BLaER1 (cell line): ENCODE measurements at regions not wholly inside any gene's neighbourhood (a gene's known extent, or its start where the extent isn't known, plus 50 kb on each side); places are given as distances from the start of the nearest gene placed in this dataset.

ENCODE experiments used
- H3K27ac ChIP-seq: shearing (Covaris generic); formaldehyde crosslinking; 2 replicates; pipeline ENCODE4 v1.8.1; 2022
- H3K27me3 ChIP-seq: shearing (Covaris generic); formaldehyde crosslinking; 2 replicates; pipeline ENCODE4 v1.8.1; 2022
- H3K36me3 ChIP-seq: shearing (Covaris generic); formaldehyde crosslinking; 2 replicates; pipeline ENCODE4 v1.8.1; 2022
- H3K4me1 ChIP-seq: shearing (Covaris generic); formaldehyde crosslinking; 2 replicates; pipeline ENCODE4 v1.8.1; 2022
- H3K4me2 ChIP-seq: shearing (Covaris generic); formaldehyde crosslinking; 2 replicates; pipeline ENCODE4 v1.8.1; 2022
- H3K4me3 ChIP-seq: shearing (Covaris generic); formaldehyde crosslinking; 2 replicates; pipeline ENCODE4 v1.8.1; 2022
- H3K9ac ChIP-seq: shearing (Covaris generic); formaldehyde crosslinking; 2 replicates; pipeline ENCODE4 v1.8.1; 2022
- H3K9me3 ChIP-seq: shearing (Covaris generic); formaldehyde crosslinking; 2 replicates; pipeline ENCODE4 v1.8.1; 2022
- H4K20me1 ChIP-seq: shearing (Covaris generic); formaldehyde crosslinking; 2 replicates; pipeline ENCODE4 v1.8.1; 2022
- Cebpa-rat ChIP-seq: shearing (Covaris generic); IDR thresholded peaks from 2 replicates; pipeline ENCODE4 v1.8.1; 2022

- Histone ChIP-seq H3K9ac (no peak overlapping the region), H3K4me2 (no peak overlapping the region), H3K27me3 (no peaks in the 10 kb centered on the region), H3K4me1 (no peaks in the 10 kb centered on the region), H3K9me3 (peaks cover 5% of the 10 kb centered on the region; the same call in 1 of the 2 replicates), H3K36me3 (no peaks in the 10 kb centered on the region), H4K20me1 (no peaks in the 10 kb centered on the region), H3K4me3 (no peak overlapping the region), H3K27ac (no peak overlapping the region)
- TF ChIP-seq Cebpa-rat: no peak
These were observed 473.4 kb downstream of the SLITRK5 start for GRCh38 chr13:88144580-88144979.

DNA sequence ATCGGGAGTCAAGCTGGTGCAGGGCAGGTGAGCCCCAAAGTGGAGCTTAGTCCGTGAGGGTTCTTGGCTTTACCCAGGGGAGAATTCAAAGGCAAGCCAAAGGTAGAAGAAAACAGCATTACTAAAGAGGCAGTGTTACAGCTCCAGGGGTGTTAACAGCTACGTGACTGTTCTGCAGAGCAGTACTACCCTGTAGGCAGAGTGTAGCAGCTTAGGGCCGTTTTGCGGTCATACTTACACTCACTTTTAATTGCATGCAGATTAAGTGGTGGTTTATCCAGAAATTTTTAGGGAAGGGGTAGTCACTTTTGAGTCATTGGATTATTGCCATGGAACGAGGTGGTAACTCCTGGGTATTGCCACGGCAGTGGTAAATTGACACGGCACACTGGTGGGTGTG is 482.2 kb downstream of the SLITRK5 start:
- no peak overlapping the region for H3K27ac ChIP-seq
- no peak overlapping the region for H3K4me2 ChIP-seq
- H3K36me3 ChIP-seq: no peaks in the 10 kb centered on the region
- no peaks in the 10 kb centered on the region for H3K27me3 ChIP-seq
- no peak for TF ChIP-seq Cebpa-rat
- H4K20me1 ChIP-seq: no peaks in the 10 kb centered on the region
- no peak overlapping the region for H3K9ac ChIP-seq
- H3K4me1 ChIP-seq: no peaks in the 10 kb centered on the region
- H3K9me3 ChIP-seq: peaks cover under 1% of the 10 kb centered on the region; the same call in 1 of the 2 replicates
- H3K4me3 ChIP-seq: no peak overlapping the region

DNA sequence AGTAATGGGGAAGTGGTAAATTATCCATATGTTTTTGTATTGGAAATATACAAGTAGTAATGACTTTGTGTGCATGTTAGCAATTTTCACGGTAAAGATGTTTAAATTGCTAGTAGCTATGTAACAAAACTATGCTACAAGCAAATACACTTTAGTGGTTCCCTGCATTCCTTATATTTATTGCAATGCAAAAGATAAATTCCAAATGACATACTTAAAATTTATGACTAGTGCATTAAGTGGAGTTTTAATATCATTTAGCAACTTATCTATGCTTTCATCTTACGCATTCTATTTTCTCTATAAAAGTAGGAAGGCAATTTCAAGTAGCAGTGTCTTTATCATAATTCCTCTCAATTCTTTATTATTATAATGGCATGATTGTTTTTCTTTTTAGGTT is 482.8 kb downstream of the SLITRK5 start:
- no peaks in the 10 kb centered on the region for H3K27me3 ChIP-seq
- TF ChIP-seq Cebpa-rat: no peak
- H3K9ac ChIP-seq: no peak overlapping the region
- no peaks in the 10 kb centered on the region for H3K4me1 ChIP-seq
- no peaks in the 10 kb centered on the region for H3K36me3 ChIP-seq
- H3K9me3 ChIP-seq: no peaks in the 10 kb centered on the region
- no peak overlapping the region for H3K27ac ChIP-seq
- H3K4me3 ChIP-seq: no peak overlapping the region
- H3K4me2 ChIP-seq: no peak overlapping the region
- no peaks in the 10 kb centered on the region for H4K20me1 ChIP-seq

DNA sequence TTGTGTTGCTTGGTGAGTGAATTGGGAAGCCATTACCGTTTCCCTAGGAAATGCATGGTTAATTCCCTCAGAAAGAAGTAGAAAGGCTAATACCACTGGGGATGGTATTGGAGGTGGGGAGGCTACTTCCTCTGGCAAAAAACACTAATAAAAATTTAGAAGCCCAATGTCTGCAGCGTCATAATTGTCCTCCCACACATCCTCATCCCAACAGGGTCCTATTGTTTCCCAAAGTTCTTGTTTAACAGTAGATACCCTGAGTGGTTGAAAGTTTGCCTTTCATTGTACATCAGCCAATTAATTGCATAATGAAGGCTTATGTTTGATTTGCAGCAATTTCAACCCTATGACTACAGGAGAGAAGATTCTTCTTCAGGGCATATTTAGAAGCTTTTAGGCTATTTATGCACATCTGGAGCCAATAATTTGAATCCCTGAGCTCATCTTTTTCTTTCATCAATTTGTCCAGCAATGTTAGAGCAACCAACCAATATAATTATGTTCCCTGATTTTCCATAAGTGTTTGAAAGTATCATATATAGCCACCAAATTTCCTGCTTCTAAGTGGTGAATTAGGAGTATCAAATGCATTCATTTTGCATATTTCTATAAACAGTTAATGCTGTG is 491.0 kb downstream of the SLITRK5 start:
- no peak overlapping the region for H3K4me3 ChIP-seq
- no peaks in the 10 kb centered on the region for H3K36me3 ChIP-seq
- no peak for TF ChIP-seq Cebpa-rat
- H3K27ac ChIP-seq: no peak overlapping the region
- no peaks in the 10 kb centered on the region for H3K4me1 ChIP-seq
- no peak overlapping the region for H3K4me2 ChIP-seq
- H4K20me1 ChIP-seq: no peaks in the 10 kb centered on the region
- no peaks in the 10 kb centered on the region for H3K9me3 ChIP-seq
- no peak overlapping the region for H3K9ac ChIP-seq
- H3K27me3 ChIP-seq: no peaks in the 10 kb centered on the region

GRCh38 chr13:88176231-88176630 is 505.1 kb downstream of the SLITRK5 start:
- Histone ChIP-seq H4K20me1 (no peaks in the 10 kb centered on the region), H3K4me3 (no peak overlapping the region), H3K4me1 (no peaks in the 10 kb centered on the region), H3K27ac (no peak overlapping the region), H3K27me3 (no peaks in the 10 kb centered on the region), H3K9me3 (peaks cover 6% of the 10 kb centered on the region; the same call in 1 of the 2 replicates), H3K9ac (no peak overlapping the region), H3K4me2 (no peak overlapping the region), H3K36me3 (no peaks in the 10 kb centered on the region)
- TF ChIP-seq Cebpa-rat: no peak

DNA sequence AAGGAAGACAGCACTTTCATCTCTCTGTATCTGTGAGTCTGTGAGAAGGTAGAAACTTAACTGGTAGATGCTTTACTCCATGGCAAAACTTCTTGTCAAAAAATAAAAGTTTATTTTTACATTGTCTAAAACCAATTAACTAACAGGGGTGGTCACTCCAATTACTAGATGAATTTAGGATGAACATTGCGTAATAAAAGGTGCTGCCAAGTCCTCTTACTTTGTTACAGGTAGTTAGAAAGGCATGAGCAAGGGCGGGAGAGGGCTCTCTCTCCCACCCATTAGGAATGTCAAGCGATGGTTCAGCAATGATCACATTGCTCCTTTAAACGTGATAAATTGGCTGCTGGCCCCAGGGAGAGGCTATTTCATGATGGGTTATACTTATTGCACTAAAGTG is 512.3 kb downstream of the SLITRK5 start:
- Histone ChIP-seq H3K27me3 (no peaks in the 10 kb centered on the region), H3K9ac (no peak overlapping the region), H3K4me1 (no peaks in the 10 kb centered on the region), H3K4me3 (no peak overlapping the region), H3K9me3 (no peaks in the 10 kb centered on the region), H4K20me1 (no peaks in the 10 kb centered on the region), H3K27ac (no peak overlapping the region), H3K4me2 (no peak overlapping the region), H3K36me3 (no peaks in the 10 kb centered on the region)
- peak; percentile 58; the same call in 1 of the 2 replicates for TF ChIP-seq Cebpa-rat

DNA sequence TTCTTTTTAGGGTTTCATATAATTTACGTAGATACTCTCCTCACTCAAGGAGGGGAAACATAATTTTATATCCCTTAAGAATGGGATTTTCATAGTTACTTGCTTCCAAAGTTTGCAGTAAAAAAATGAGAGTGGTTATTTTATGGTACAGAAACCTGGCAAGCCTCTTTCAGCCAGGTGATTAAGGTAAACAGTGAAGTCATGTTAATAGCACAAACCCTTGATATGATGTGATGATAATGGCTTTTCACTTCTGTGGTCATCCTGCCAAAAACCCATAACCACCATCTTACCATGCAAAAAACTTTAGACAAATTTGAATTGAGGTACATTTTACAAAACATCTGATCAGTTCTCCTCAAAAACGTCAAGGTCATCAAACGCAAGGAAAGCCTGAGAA is 517.8 kb downstream of the SLITRK5 start:
- Histone ChIP-seq H3K9ac (no peak overlapping the region), H3K4me2 (no peak overlapping the region), H3K36me3 (no peaks in the 10 kb centered on the region), H3K27ac (no peak overlapping the region), H4K20me1 (no peaks in the 10 kb centered on the region), H3K4me3 (no peak overlapping the region), H3K9me3 (no peaks in the 10 kb centered on the region), H3K27me3 (no peaks in the 10 kb centered on the region), H3K4me1 (no peaks in the 10 kb centered on the region)
- TF ChIP-seq Cebpa-rat: no peak

DNA sequence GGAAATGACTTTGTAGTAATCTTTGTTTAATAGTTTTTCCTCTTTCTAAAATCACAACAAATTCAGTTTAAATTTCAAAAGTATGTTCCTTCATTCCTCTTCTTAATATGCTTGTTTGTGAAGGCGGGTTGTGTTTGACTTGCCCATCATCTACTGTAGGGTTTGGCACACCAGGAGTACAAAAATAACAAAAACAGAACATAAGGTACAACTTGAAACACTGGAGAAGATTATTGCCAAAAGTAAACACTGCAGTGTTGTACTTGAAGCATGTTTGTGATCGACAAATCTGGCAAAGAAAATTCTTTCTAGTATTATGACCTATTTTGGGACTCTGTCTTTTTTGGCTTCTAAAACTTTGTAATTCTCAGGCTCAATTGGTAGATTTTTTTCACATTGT is 518.6 kb downstream of the SLITRK5 start:
- no peak overlapping the region for H3K4me3 ChIP-seq
- no peak overlapping the region for H3K9ac ChIP-seq
- no peak overlapping the region for H3K4me2 ChIP-seq
- TF ChIP-seq Cebpa-rat: no peak
- no peaks in the 10 kb centered on the region for H3K36me3 ChIP-seq
- H3K9me3 ChIP-seq: no peaks in the 10 kb centered on the region
- H3K4me1 ChIP-seq: no peaks in the 10 kb centered on the region
- H4K20me1 ChIP-seq: no peaks in the 10 kb centered on the region
- H3K27ac ChIP-seq: no peak overlapping the region
- no peaks in the 10 kb centered on the region for H3K27me3 ChIP-seq

DNA sequence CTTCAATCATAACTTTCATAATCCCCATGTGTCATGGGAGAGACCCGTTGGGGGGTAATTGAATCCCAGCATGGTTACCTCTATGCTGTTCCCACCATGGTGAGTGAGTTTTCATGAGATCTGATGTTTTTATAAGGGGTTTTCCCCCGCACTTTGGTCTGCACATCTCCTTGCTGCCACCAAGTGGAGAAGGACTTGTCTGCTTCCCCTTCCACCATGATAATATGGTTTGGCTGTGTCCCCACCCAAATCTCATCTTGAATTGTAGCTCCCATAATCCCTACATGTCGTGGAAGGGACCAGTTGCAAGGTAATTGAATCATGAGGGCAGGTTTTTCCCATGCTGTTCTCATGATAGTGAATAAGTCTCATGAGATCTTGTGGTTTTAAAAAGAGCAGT is 524.9 kb downstream of the SLITRK5 start:
- no peak overlapping the region for H3K27ac ChIP-seq
- H4K20me1 ChIP-seq: no peaks in the 10 kb centered on the region
- H3K9me3 ChIP-seq: peaks cover 21% of the 10 kb centered on the region
- H3K4me3 ChIP-seq: no peak overlapping the region
- TF ChIP-seq Cebpa-rat: no peak
- H3K9ac ChIP-seq: no peak overlapping the region
- H3K4me2 ChIP-seq: no peak overlapping the region
- no peaks in the 10 kb centered on the region for H3K4me1 ChIP-seq
- no peaks in the 10 kb centered on the region for H3K27me3 ChIP-seq
- no peaks in the 10 kb centered on the region for H3K36me3 ChIP-seq

GRCh38 chr13:88217372-88217771 is 546.2 kb downstream of the SLITRK5 start:
- no peak for TF ChIP-seq Cebpa-rat
- no peak overlapping the region for H3K27ac ChIP-seq

DNA sequence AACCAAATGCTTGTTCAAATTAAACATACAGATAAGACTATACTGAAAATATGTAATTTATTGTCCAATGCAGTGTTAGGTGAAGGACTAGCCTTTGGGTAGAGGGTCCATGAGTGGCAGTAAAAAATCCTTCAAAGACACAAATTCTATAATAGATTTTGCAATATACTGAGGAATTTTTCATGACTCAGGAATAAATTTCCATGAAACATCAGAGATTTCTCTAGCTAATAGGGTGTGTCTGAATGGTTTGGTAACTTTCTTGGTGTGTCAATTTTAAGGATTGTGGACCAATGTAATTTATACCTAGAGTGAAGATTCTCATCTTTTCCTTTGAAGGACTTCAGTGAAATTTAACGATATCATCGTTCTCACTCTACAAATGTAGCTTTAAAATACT is 546.7 kb downstream of the SLITRK5 start:
- Histone ChIP-seq H3K9me3 (no peaks in the 10 kb centered on the region), H3K27me3 (no peaks in the 10 kb centered on the region), H3K27ac (no peak overlapping the region), H3K4me2 (no peak overlapping the region), H3K4me1 (no peaks in the 10 kb centered on the region), H3K9ac (no peak overlapping the region), H3K36me3 (no peaks in the 10 kb centered on the region), H4K20me1 (no peaks in the 10 kb centered on the region), H3K4me3 (no peak overlapping the region)
- no peak for TF ChIP-seq Cebpa-rat

More at GRCh38 chr13:88217372-88217771, 546.2 kb downstream of the SLITRK5 start:
- no peak overlapping the region for H3K4me3 ChIP-seq
- H3K36me3 ChIP-seq: no peaks in the 10 kb centered on the region
- no peaks in the 10 kb centered on the region for H3K4me1 ChIP-seq
- H3K27me3 ChIP-seq: no peaks in the 10 kb centered on the region
- H3K4me2 ChIP-seq: no peak overlapping the region
- H3K9ac ChIP-seq: no peak overlapping the region
- no peaks in the 10 kb centered on the region for H4K20me1 ChIP-seq
- no peaks in the 10 kb centered on the region for H3K9me3 ChIP-seq
